AG04450 (cell line): ENCODE measurements at regions not wholly inside any gene's neighbourhood (a gene's known extent, or its start where the extent isn't known, plus 50 kb on each side); places are given as distances from the start of the nearest gene placed in this dataset.

ENCODE experiments used
- CTCF ChIA-PET: fragments of 300-600, 350-600 bp; formaldehyde crosslinking; extraction: SDS; loops from one replicate; lab custom pipeline; 2022; ENCODE audit warnings: antibody characterized with exemption, inconsistent platforms; lab: Charles Lee
- POLR2A ChIA-PET: fragments of 350-600 bp; formaldehyde crosslinking; extraction: SDS; loops from one replicate; lab custom pipeline; 2021; ENCODE audit warnings: antibody characterized with exemption, inconsistent platforms; lab: Yijun Ruan, JAX
- DNase-seq: peaks from one replicate; pipeline ENCODE4 v3.0.0-alpha.2; 2011; ENCODE audit warnings: low read depth, low spot score
- H3K27ac ChIP-seq: one replicate; pipeline ENCODE4 v1.5.1; 2012; ENCODE audit warnings: low read depth, low read length, control low read depth
- H3K27me3 ChIP-seq: one replicate; pipeline ENCODE4 v1.6.0; 2012; ENCODE audit warnings: low read length; ENCODE audit not compliant: control insufficient read depth, insufficient read depth
- H3K4me3 ChIP-seq: 2 replicates; pipeline ENCODE4 v1.5.1; 2011; ENCODE audit warnings: mild to moderate bottlenecking, low read depth, low read length, control low read depth
- H3K9me3 ChIP-seq: 2 replicates; pipeline ENCODE4 v1.5.1; 2012; ENCODE audit warnings: low read length; ENCODE audit not compliant: control insufficient read depth, insufficient read depth
- TF ChIP-seq, protein P1 (sequence below): IDR thresholded peaks from 2 replicates; pipeline ENCODE4 v1.5.1; 2011; ENCODE audit warnings: low read depth, low read length, control low read depth, inconsistent platforms

DNA sequence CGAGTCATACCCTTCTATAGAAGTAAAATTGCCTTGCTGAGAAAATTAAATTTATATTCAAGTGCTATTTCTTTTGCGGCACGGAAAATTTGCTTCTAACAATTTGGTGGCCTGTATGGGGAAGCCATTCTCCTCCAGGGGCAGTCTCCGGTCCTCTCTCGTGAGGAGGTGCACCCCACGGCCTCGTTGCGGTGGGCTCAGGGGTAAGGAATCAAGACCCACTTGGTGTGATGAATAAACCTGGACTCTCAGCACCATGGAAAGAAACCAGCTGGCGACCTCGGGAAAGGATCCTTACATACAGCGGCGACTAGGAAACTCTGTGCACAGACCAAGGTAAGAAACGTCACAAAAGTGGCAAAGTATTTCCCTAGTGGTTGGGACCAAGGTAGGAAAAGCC lies 252.9 kb downstream of the DPY19L2 start:
- POLR2A ChIA-PET, result no interaction called here
- CTCF ChIA-PET, result no interaction called here
- TF ChIP-seq, protein P1, sequence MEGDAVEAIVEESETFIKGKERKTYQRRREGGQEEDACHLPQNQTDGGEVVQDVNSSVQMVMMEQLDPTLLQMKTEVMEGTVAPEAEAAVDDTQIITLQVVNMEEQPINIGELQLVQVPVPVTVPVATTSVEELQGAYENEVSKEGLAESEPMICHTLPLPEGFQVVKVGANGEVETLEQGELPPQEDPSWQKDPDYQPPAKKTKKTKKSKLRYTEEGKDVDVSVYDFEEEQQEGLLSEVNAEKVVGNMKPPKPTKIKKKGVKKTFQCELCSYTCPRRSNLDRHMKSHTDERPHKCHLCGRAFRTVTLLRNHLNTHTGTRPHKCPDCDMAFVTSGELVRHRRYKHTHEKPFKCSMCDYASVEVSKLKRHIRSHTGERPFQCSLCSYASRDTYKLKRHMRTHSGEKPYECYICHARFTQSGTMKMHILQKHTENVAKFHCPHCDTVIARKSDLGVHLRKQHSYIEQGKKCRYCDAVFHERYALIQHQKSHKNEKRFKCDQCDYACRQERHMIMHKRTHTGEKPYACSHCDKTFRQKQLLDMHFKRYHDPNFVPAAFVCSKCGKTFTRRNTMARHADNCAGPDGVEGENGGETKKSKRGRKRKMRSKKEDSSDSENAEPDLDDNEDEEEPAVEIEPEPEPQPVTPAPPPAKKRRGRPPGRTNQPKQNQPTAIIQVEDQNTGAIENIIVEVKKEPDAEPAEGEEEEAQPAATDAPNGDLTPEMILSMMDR, result no peak

DNA sequence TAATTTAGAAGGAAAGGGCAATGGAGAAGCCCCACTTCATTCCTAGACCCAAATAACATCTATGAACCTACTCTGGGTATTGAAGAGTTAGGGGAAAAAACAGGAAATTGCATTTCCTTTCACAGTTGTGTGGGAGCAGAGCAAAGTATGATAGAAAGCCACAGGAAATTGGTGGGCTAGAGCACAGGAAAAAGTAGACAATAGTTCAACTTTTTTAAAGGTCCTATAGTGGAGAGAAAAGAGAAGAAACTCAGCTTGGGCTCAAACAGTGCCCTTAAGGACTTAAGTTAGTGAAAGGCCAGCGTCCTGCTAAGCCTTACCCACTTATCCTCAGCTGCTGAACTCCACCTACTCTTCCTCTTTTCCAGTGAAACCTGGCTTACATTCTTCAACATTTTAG lies 258.1 kb downstream of the DPY19L2 start:
- CTCF ChIA-PET, result interaction anchor here (4.3 kb wide), 1 partner anchor 10 kb away, joined by 22 read pairs; no protein-coding TSS in a partner anchor
- TF ChIP-seq, protein P1, result no peak

More for the DNA sequence above, 252.9 kb downstream of the DPY19L2 start:
- Histone ChIP-seq H3K9me3 (no peaks in the 10 kb centered on the region), H3K27ac (no peak overlapping the region), H3K27me3 (no peaks in the 10 kb centered on the region), H3K4me3 (no peak overlapping the region)
- DNase-seq, result no peak

DNA sequence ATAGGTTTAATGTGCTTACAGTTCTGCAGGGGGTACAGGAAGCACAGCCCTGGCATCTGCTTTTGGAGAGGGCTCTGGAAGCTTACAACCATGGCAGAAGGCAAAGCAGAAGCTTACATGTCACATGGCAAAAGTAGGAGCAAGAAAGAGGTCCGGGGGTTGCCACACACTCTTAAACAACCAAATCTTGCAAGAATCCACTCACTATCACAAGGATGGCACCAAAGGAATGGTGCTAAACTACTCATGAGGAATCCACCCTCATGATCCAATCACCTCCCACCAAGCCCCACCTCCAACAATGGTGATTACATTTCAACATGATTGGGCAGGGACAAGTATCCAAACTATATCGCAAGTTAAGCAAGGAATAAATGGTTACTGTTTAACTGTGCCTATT lies 255.8 kb upstream of the AVPR1A start:
- no peak for DNase-seq
- no peaks in the 10 kb centered on the region for H3K9me3 ChIP-seq
- no peak overlapping the region for H3K27ac ChIP-seq
- H3K4me3 ChIP-seq, result no peak overlapping the region
- peaks cover 2% of the 10 kb centered on the region for H3K27me3 ChIP-seq
- TF ChIP-seq, protein P1, result no peak
- CTCF ChIA-PET, result no interaction called here
- POLR2A ChIA-PET, result no interaction called here

More for the DNA sequence above, 258.1 kb downstream of the DPY19L2 start:
- DNase-seq, result no peak
- POLR2A ChIA-PET, result no interaction called here
- Histone ChIP-seq H3K27ac (no peak overlapping the region), H3K9me3 (no peaks in the 10 kb centered on the region), H3K4me3 (no peak overlapping the region), H3K27me3 (no peaks in the 10 kb centered on the region)

DNA sequence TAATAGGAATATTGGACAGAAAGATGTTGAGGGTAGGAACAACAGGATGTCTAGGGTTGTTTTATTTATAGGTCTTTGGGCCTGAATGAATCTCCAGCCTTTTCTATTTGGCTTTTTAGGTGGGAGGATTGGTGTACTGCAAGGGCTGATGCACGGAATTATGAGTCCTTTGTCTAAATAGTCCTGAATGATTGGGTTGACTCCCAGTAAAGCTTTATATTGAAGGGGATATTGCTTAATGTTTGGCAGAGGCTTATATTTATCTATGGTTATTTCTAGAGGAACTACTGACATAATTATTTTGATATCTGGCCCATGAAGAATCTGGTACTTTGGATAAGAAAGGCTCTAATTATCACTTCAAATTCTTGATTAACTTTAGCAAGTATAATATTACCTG lies 253.6 kb upstream of the AVPR1A start:
- no peak overlapping the region for H3K27ac ChIP-seq
- TF ChIP-seq, protein P1, result no peak
- POLR2A ChIA-PET, result no interaction called here
- H3K27me3 ChIP-seq, result peaks cover 2% of the 10 kb centered on the region
- no peaks in the 10 kb centered on the region for H3K9me3 ChIP-seq
- H3K4me3 ChIP-seq, result no peak overlapping the region
- DNase-seq, result no peak
- CTCF ChIA-PET, result no interaction called here

DNA sequence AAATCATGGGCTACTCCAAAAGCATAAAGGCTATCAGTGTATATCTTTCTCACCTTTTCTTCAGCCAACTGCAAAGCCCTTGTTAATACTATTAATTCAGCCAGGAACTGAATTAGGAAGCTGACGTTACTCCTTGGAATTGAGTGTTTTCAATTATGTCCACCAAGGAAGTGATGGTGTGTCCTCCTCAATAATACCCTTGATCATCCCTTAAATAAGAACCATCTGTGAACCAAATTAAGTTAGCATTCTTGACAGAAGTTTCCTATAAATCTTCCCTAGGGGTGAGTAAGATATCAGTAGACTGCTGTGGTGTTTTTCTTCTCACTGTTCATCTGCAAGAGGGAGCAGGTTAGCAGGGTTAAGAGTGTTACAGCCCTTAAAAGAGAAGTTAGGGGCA lies 252.3 kb upstream of the AVPR1A start:
- DNase-seq, result no peak
- TF ChIP-seq, protein P1, result no peak
- Histone ChIP-seq H3K9me3 (no peaks in the 10 kb centered on the region), H3K27me3 (peaks cover 2% of the 10 kb centered on the region), H3K4me3 (no peak overlapping the region), H3K27ac (no peak overlapping the region)
- ChIA-PET POLR2A (no interaction called here), CTCF (no interaction called here)
